ENCODE measurements at regions not wholly inside any gene's neighbourhood (a gene's known extent, or its start where the extent isn't known, plus 50 kb on each side); places are given as distances from the start of the nearest gene placed in this dataset.

GRCh38 chr7:41051535-41051934, 651.4 kb downstream of the INHBA start:
- DNase-seq (peak; percentile 34 to 73 (median 40)), ATAC-seq (ENCODE audit: insufficient read depth, low FRiP score) (no peak)
- Histone ChIP-seq H3K4me1 (ENCODE audit: control insufficient read depth in 5 of 5, insufficient read depth in 5 of 5, low read length in 5 of 5) (peaks cover 0 to 2% (median 1%) of the 10 kb centered on the region in 5 donors), H3K4me3 (no peak overlapping the region), H3K9ac (ENCODE audit: insufficient read depth in 1 of 2, low read length in 2 of 2) (no peak overlapping the region), H3K27ac (ENCODE audit: low read depth in 1 of 2, low read length in 1 of 2) (no peak overlapping the region), H3K36me3 (ENCODE audit: control insufficient read depth in 4 of 4, insufficient read depth in 4 of 4, low read length in 4 of 4) (no peaks in the 10 kb centered on the region), H3K27me3 (ENCODE audit: control insufficient read depth in 3 of 3, insufficient read depth in 3 of 3, low read length in 2 of 3) (no peaks in the 10 kb centered on the region), H3K9me3 (ENCODE audit: control insufficient read depth in 4 of 4, insufficient read depth in 3 of 4, low read length in 3 of 4) (no peaks in the 10 kb centered on the region)
- 78 to 84% methylated on average over 10 of the region's 10 CpGs for WGBS, 2 donors
- TF ChIP-seq, protein P1, sequence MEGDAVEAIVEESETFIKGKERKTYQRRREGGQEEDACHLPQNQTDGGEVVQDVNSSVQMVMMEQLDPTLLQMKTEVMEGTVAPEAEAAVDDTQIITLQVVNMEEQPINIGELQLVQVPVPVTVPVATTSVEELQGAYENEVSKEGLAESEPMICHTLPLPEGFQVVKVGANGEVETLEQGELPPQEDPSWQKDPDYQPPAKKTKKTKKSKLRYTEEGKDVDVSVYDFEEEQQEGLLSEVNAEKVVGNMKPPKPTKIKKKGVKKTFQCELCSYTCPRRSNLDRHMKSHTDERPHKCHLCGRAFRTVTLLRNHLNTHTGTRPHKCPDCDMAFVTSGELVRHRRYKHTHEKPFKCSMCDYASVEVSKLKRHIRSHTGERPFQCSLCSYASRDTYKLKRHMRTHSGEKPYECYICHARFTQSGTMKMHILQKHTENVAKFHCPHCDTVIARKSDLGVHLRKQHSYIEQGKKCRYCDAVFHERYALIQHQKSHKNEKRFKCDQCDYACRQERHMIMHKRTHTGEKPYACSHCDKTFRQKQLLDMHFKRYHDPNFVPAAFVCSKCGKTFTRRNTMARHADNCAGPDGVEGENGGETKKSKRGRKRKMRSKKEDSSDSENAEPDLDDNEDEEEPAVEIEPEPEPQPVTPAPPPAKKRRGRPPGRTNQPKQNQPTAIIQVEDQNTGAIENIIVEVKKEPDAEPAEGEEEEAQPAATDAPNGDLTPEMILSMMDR (IDR thresholded peaks at IDR 0.05; ENCODE audit: control extremely low read depth, extremely low read depth) = no peak

DNA sequence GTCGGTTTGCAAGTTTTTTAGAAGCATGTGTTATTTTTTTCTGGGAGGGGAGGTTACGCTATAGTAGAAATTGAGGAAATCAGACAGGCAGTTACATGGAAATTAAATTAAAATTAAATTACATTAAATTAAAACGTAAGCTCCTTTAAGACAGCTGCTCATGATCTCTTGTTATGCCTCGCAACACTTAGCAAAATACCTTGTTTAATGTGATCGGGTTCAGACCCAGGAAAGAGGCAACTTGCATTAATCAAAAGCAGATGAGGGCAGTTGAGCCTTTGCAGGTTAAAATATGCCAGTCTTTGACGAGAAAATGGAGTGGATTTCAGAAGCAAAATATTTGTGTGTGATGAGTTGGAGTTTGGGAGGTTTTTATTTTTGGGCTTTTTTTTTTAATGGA, 651.8 kb downstream of the INHBA start:
- TF ChIP-seq, protein P1 (IDR thresholded peaks at IDR 0.05; ENCODE audit: control extremely low read depth, extremely low read depth) = no peak
- no peaks in the 10 kb centered on the region for H3K27me3 ChIP-seq (ENCODE audit: control insufficient read depth in 3 of 3, insufficient read depth in 3 of 3, low read length in 2 of 3)
- H3K36me3 ChIP-seq (ENCODE audit: control insufficient read depth in 4 of 4, insufficient read depth in 4 of 4, low read length in 4 of 4) = no peaks in the 10 kb centered on the region
- no peak overlapping the region for H3K4me3 ChIP-seq
- WGBS, 2 donors = 87% methylated on average over 6 of the region's 6 CpGs
- DNase-seq (no peak), ATAC-seq (ENCODE audit: insufficient read depth, low FRiP score) (no peak)
- H3K27ac ChIP-seq (ENCODE audit: low read depth in 1 of 2, low read length in 1 of 2) = no peak overlapping the region
- peaks cover 0 to 4% (median 2%) of the 10 kb centered on the region in 5 donors for H3K4me1 ChIP-seq (ENCODE audit: control insufficient read depth in 5 of 5, insufficient read depth in 5 of 5, low read length in 5 of 5)
- no peaks in the 10 kb centered on the region for H3K9me3 ChIP-seq (ENCODE audit: control insufficient read depth in 4 of 4, insufficient read depth in 3 of 4, low read length in 3 of 4)
- H3K9ac ChIP-seq (ENCODE audit: insufficient read depth in 1 of 2, low read length in 2 of 2) = no peak overlapping the region

GRCh38 chr7:41048771-41049170, 654.1 kb downstream of the INHBA start:
- WGBS, 2 donors = 81 to 87% methylated on average over 2 of the region's 2 CpGs
- Histone ChIP-seq H3K9ac (ENCODE audit: insufficient read depth in 1 of 2, low read length in 2 of 2) (no peak overlapping the region), H3K36me3 (ENCODE audit: control insufficient read depth in 4 of 4, insufficient read depth in 4 of 4, low read length in 4 of 4) (no peaks in the 10 kb centered on the region), H3K27ac (ENCODE audit: low read depth in 1 of 2, low read length in 1 of 2) (no peak overlapping the region), H3K9me3 (ENCODE audit: control insufficient read depth in 4 of 4, insufficient read depth in 3 of 4, low read length in 3 of 4) (no peaks in the 10 kb centered on the region), H3K4me1 (ENCODE audit: control insufficient read depth in 5 of 5, insufficient read depth in 5 of 5, low read length in 5 of 5) (peaks cover 0 to 5% (median 0%) of the 10 kb centered on the region in 5 donors), H3K4me3 (no peak overlapping the region), H3K27me3 (ENCODE audit: control insufficient read depth in 3 of 3, insufficient read depth in 3 of 3, low read length in 2 of 3) (no peaks in the 10 kb centered on the region)
- ATAC-seq (ENCODE audit: insufficient read depth, low FRiP score) (no peak), DNase-seq (no peak)
- TF ChIP-seq, protein P1 (IDR thresholded peaks at IDR 0.05; ENCODE audit: control extremely low read depth, extremely low read depth) = no peak

GRCh38 chr7:41047789-41048191, 655.1 kb downstream of the INHBA start:
- Histone ChIP-seq H3K9me3 (ENCODE audit: control insufficient read depth in 4 of 4, insufficient read depth in 3 of 4, low read length in 3 of 4) (peaks cover 0 to 1% (median 0%) of the 10 kb centered on the region in 4 donors), H3K27ac (ENCODE audit: low read depth in 1 of 2, low read length in 1 of 2) (peak overlapping the region in 1 of 2 donors; percentile 26), H3K36me3 (ENCODE audit: control insufficient read depth in 4 of 4, insufficient read depth in 4 of 4, low read length in 4 of 4) (no peaks in the 10 kb centered on the region), H3K4me3 (no peak overlapping the region), H3K9ac (ENCODE audit: insufficient read depth in 1 of 2, low read length in 2 of 2) (no peak overlapping the region), H3K4me1 (ENCODE audit: control insufficient read depth in 5 of 5, insufficient read depth in 5 of 5, low read length in 5 of 5) (peaks cover 0 to 5% (median 0%) of the 10 kb centered on the region in 5 donors), H3K27me3 (ENCODE audit: control insufficient read depth in 3 of 3, insufficient read depth in 3 of 3, low read length in 2 of 3) (no peaks in the 10 kb centered on the region)
- ATAC-seq (ENCODE audit: insufficient read depth, low FRiP score) = no peak
- 78 to 81% methylated on average over 9 of the region's 9 CpGs for WGBS, 2 donors
- peak in 1 of 3 donors; percentile 12 for DNase-seq
- TF ChIP-seq, protein P1 (IDR thresholded peaks at IDR 0.05; ENCODE audit: control extremely low read depth, extremely low read depth) = no peak
